ENCODE measurements at regions not wholly inside any gene's neighbourhood (a gene's known extent, or its start where the extent isn't known, plus 50 kb on each side); places are given as distances from the start of the nearest gene placed in this dataset.

DNA sequence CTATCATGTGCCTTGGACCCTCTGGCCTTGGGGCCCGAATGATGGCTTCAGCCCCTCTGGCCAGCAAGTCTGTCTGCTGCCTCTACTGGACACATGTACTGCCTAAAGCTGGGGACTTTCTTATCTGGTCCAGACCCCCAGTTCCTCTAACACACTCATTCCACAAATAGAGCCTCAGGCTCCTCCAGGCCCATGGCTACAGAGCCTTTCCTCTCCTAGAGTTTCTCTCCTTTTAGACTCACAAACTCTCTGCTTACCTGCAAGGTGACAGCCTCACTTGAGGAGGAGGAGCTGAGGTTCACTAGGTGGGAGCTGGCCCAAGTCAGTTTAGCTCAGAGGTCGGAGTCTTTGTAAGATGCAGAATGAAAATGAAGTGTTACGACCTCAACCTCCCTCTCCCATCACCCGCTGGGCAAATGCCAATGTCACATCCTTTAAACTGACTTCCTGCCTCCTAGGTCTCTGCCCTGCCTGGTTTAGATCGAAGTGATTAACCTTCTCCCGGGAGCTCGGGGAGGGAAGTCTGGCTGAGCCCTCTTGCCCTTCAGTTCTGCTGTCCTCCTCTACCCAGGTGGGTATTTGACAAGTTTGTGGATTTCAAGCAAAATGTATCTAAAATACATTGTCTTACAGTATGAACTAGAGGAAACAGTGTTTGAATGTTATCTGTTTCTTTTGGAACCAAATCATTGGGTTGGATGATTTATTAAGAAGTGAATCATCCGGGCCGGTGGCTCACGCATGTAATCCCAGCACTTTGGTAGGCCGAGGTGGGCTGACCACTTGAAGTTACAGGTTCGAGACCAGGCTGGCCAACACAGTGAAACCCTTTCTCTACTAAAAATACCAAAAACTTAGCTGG, 71.9 kb upstream of the TNS3 start:
- Histone ChIP-seq H3K27ac (no peak overlapping the region), H3K27me3 (no peaks in the 10 kb centered on the region), H3K4me3 (no peak overlapping the region), H3K9me3 (no peaks in the 10 kb centered on the region), H3K4me1 (no peaks in the 10 kb centered on the region), H3K36me3 (ENCODE audit: low read depth, missing control alignments) (no peaks in the 10 kb centered on the region)
- WGBS, 2 donors: 75% methylated on average over 12 of the region's 12 CpGs
- DNase-seq: no peak
- intact Hi-C loops (cut with DNase I; ENCODE audit: low total_unique reads): no loop called here
- no peak for TF ChIP-seq POLR2A (IDR thresholded peaks at IDR 0.05)
- TF ChIP-seq, protein P1, sequence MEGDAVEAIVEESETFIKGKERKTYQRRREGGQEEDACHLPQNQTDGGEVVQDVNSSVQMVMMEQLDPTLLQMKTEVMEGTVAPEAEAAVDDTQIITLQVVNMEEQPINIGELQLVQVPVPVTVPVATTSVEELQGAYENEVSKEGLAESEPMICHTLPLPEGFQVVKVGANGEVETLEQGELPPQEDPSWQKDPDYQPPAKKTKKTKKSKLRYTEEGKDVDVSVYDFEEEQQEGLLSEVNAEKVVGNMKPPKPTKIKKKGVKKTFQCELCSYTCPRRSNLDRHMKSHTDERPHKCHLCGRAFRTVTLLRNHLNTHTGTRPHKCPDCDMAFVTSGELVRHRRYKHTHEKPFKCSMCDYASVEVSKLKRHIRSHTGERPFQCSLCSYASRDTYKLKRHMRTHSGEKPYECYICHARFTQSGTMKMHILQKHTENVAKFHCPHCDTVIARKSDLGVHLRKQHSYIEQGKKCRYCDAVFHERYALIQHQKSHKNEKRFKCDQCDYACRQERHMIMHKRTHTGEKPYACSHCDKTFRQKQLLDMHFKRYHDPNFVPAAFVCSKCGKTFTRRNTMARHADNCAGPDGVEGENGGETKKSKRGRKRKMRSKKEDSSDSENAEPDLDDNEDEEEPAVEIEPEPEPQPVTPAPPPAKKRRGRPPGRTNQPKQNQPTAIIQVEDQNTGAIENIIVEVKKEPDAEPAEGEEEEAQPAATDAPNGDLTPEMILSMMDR (IDR thresholded peaks at IDR 0.05): no peak

GRCh38 chr7:47652591-47652990, 70.7 kb upstream of the TNS3 start:
- DNase-seq: no peak
- Histone ChIP-seq H3K27ac (no peak overlapping the region), H3K27me3 (no peaks in the 10 kb centered on the region), H3K9me3 (no peaks in the 10 kb centered on the region), H3K4me3 (no peak overlapping the region), H3K4me1 (no peaks in the 10 kb centered on the region), H3K36me3 (ENCODE audit: low read depth, missing control alignments) (no peaks in the 10 kb centered on the region)
- intact Hi-C loops (cut with DNase I; ENCODE audit: low total_unique reads): no loop called here
- no peak for TF ChIP-seq POLR2A (IDR thresholded peaks at IDR 0.05)
- TF ChIP-seq, protein P1 (IDR thresholded peaks at IDR 0.05): no peak
- WGBS, 2 donors: 87 to 92% methylated on average over 2 of the region's 2 CpGs

DNA sequence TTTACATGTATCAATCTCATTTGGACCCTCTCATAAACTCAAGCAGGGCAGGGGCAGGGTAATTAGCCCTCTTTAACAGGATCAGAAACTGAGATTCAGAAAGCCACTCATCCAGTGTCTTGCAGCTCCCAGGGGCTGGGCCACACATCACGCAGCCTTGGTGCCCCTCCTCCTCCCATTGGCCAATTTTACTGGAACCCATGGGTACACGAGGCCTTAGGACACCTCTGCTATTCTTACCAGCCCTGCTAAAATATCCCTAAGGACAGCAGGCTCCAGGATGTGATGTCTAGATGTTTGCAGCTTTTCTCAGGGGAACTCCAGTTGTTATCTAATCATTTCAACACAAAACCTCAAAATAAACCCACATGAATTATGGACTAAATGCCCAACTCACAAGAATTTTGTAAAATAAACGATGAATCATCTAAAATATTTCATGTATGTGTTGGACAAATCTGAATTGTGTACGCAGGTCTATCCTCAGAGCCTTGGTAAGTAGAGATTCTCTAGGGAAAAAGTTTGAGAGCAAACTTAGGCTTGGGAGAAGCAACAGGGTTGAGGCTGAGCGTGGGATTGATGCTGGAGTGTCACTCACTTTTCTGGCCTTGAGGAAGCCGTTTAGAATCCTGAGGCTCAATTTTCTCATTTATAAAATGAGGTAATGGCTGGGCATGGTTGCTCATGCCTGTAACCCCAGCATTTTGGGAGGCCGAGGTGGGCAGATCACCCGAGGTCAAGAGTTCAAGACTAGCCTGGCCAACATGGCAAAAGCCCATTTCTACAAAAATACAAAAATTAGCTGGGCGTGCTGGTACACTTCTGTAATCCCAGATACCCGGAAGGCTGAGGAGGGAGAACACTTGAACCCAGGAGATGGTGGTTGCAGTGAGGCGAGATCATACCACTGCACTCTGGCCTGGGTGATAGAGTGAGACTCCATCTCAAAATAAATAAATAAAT, 69.7 kb upstream of the TNS3 start:
- Histone ChIP-seq H3K36me3 (ENCODE audit: low read depth, missing control alignments) (no peaks in the 10 kb centered on the region), H3K27ac (no peak overlapping the region), H3K27me3 (no peaks in the 10 kb centered on the region), H3K4me1 (no peaks in the 10 kb centered on the region), H3K9me3 (no peaks in the 10 kb centered on the region), H3K4me3 (no peak overlapping the region)
- WGBS, 2 donors: 86 to 87% methylated on average over 11 of the region's 11 CpGs
- TF ChIP-seq, protein P1 (IDR thresholded peaks at IDR 0.05): no peak
- no peak for TF ChIP-seq POLR2A (IDR thresholded peaks at IDR 0.05)
- intact Hi-C loops (cut with DNase I; ENCODE audit: low total_unique reads): no loop called here
- no peak for DNase-seq

DNA sequence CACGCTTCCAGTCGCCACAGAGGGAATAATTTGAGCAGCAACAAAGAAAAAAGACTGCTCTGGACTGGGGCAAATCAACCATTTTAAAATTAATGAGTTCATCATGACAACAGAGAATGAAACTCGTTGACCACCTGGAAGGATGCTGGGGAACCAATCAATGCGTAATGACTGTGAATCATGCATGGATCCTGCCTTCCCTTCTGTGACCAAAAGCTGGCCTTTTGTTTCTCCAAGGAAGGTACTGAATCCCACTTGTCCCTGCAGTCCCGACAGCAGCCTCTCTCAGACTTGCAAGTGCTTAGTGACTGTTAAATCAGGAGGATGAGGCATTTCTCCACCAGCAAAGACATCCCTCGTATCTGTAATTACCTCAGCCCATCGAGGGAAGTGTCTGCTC, 68.0 kb upstream of the TNS3 start:
- Histone ChIP-seq H3K4me1 (no peaks in the 10 kb centered on the region), H3K4me3 (no peak overlapping the region), H3K9me3 (no peaks in the 10 kb centered on the region), H3K27me3 (no peaks in the 10 kb centered on the region), H3K27ac (no peak overlapping the region), H3K36me3 (ENCODE audit: low read depth, missing control alignments) (no peaks in the 10 kb centered on the region)
- intact Hi-C loops (cut with DNase I; ENCODE audit: low total_unique reads): no loop called here
- TF ChIP-seq, protein P1 (IDR thresholded peaks at IDR 0.05): no peak
- TF ChIP-seq POLR2A (IDR thresholded peaks at IDR 0.05): no peak
- no peak for DNase-seq
- 86 to 94% methylated on average over 7 of the region's 7 CpGs for WGBS, 2 donors

Data from testis (tissue), 2 donors.